ENCODE measurements at regions not wholly inside any gene's neighbourhood (a gene's known extent, or its start where the extent isn't known, plus 50 kb on each side); places are given as distances from the start of the nearest gene placed in this dataset.

- TF ChIP-seq CTCF (IDR thresholded peaks at IDR 0.05): no peak
- no peak for TF ChIP-seq POLR2AphosphoS5 (IDR thresholded peaks at IDR 0.05; ENCODE audit: low read depth, low read length)
- TF ChIP-seq REST (IDR thresholded peaks at IDR 0.05; ENCODE audit: insufficient read depth in 1 of 2, low read depth in 2 of 2, low read length in 1 of 2): no peak
- TF ChIP-seq SIN3A (IDR thresholded peaks at IDR 0.05; ENCODE audit: borderline replicate concordance, insufficient read depth, low read depth, low read length): no peak
These were observed 51.9 kb upstream of the MCUR1 start for GRCh38 chr6:13866301-13866700.
